PFSK-1 (cell line): ENCODE measurements at regions not wholly inside any gene's neighbourhood (a gene's known extent, or its start where the extent isn't known, plus 50 kb on each side); places are given as distances from the start of the nearest gene placed in this dataset.

Source experiments
- FOXP2 ChIP-seq: optimal IDR thresholded peaks from 2 replicates; pipeline ENCODE3; 2011; ENCODE audit warnings: borderline replicate concordance, control low read depth, inconsistent platforms; ENCODE audit not compliant: insufficient read depth; ENCODE audit errors: extremely low read length, extremely low read depth
- POLR2AphosphoS5 ChIP-seq: IDR thresholded peaks from 2 replicates; pipeline ENCODE4 v1.6.1; 2012; ENCODE audit warnings: low read depth, mild to moderate bottlenecking, control low read depth, low read length, moderate library complexity
- REST ChIP-seq, 2 experiments: IDR thresholded peaks; 2 replicates each; pipeline versions ENCODE4 v1.6.1 to v1.8.0; 2011 to 2012; ENCODE audit warnings: low read depth in 2 of 2, low read length in 2 of 2, control low read depth in 1 of 2, inconsistent platforms in 1 of 2, mild to moderate bottlenecking in 1 of 2, moderate library complexity in 1 of 2; ENCODE audit not compliant: insufficient read depth in 1 of 2
- SIN3A ChIP-seq: IDR thresholded peaks from 2 replicates; pipeline ENCODE4 v1.6.1; 2012; ENCODE audit warnings: mild to moderate bottlenecking, low read length, moderate library complexity, borderline replicate concordance; ENCODE audit not compliant: insufficient read depth
- TAF1 ChIP-seq: IDR thresholded peaks from 2 replicates; pipeline ENCODE4 v1.6.1; 2012; ENCODE audit warnings: low read length, control low read depth, borderline replicate concordance; ENCODE audit not compliant: insufficient read depth

- TF ChIP-seq POLR2AphosphoS5 (no peak), SIN3A (no peak), REST (IDR thresholded peaks at IDR 0.05; ENCODE audit: insufficient read depth in 1 of 2, low read depth in 2 of 2, low read length in 2 of 2) (no peak), TAF1 (no peak), FOXP2 (no peak)
These were observed 1024.1 kb downstream of the TMEM182 start for GRCh38 chr2:103785956-103786355.
